K562 (cell line): ENCODE measurements at regions not wholly inside any gene's neighbourhood (a gene's known extent, or its start where the extent isn't known, plus 50 kb on each side); places are given as distances from the start of the nearest gene placed in this dataset.

Experiments used
- CBFA2T2 ChIP-seq: fragments of 450-650 bp; conservative IDR thresholded peaks from 2 replicates; pipeline ENCODE4 v1.6.1; 2017; ENCODE audit warnings: mild to moderate bottlenecking
- ETV1 ChIP-seq: fragments of 450-650 bp; conservative IDR thresholded peaks from 2 replicates; pipeline ENCODE4 v1.6.1; 2016; ENCODE audit warnings: missing genetic modification characterization, control low read depth, low read depth, missing compliant biosample characterization
- HNRNPH1 ChIP-seq: fragments of 200-400 bp; formaldehyde crosslinking; optimal IDR thresholded peaks from 2 replicates; pipeline ENCODE3; 2017; ENCODE audit warnings: low read depth, mild to moderate bottlenecking, low read length, moderate library complexity
- HSF4 ChIP-seq: fragments of 250-450 bp; sonication (Bioruptor Pico); IDR thresholded peaks from 2 replicates; pipeline ENCODE4 v2.1.2; 2022; ENCODE audit warnings: mild to moderate bottlenecking, moderate library complexity, borderline replicate concordance
- IRF2 ChIP-seq: sonication (generic); formaldehyde crosslinking; IDR thresholded peaks from 2 replicates; pipeline ENCODE4 v1.8.1; 2022; ENCODE audit warnings: mild to moderate bottlenecking, missing genetic modification reagents
- KLF16 ChIP-seq: IDR thresholded peaks from 2 replicates; pipeline ENCODE4 v1.6.1; 2016; ENCODE audit warnings: antibody characterized with exemption
- MEIS2 ChIP-seq: fragments of 450-650 bp; IDR thresholded peaks from 2 replicates; pipeline ENCODE4 v1.6.1; 2014; ENCODE audit warnings: mild to moderate bottlenecking; ENCODE audit not compliant: partially characterized antibody
- NR2C2 ChIP-seq, 2 experiments: fragments of 200-800 bp in 1 of 2; sonication (Bioruptor generic) in 1 of 2; sonication (generic) in 1 of 2; formaldehyde crosslinking in 1 of 2; IDR thresholded peaks; 2 replicates each; pipeline versions ENCODE4 v1.6.1 to v1.8.0; 2016 to 2022; ENCODE audit warnings: mild to moderate bottlenecking in 1 of 2, missing compliant biosample characterization in 1 of 2, missing genetic modification characterization in 1 of 2, missing genetic modification reagents in 1 of 2
- PRMT5 ChIP-seq: sonication (generic); formaldehyde crosslinking; IDR thresholded peaks from 2 replicates; pipeline ENCODE4 v1.5.0; 2020; ENCODE audit warnings: missing genetic modification reagents
- RB1 ChIP-seq: fragments of 450-650 bp; IDR thresholded peaks from 2 replicates; pipeline ENCODE4 v1.6.1; 2017; ENCODE audit warnings: low read depth, mild to moderate bottlenecking
- RBFOX2 ChIP-seq: fragments of 200-400 bp; formaldehyde crosslinking; IDR thresholded peaks from 2 replicates; pipeline ENCODE4 v1.6.1; 2017; ENCODE audit warnings: low read depth, mild to moderate bottlenecking, low read length, moderate library complexity
- SMAD2 ChIP-seq: fragments of 150-350 bp; IDR thresholded peaks from 2 replicates; pipeline ENCODE4 v1.6.1; 2014; ENCODE audit warnings: low read depth, mild to moderate bottlenecking, low read length
- SPI1 ChIP-seq: IDR thresholded peaks from 2 replicates; pipeline ENCODE4 v1.6.1; 2011; ENCODE audit warnings: low read depth, low read length, control low read depth, borderline replicate concordance
- TAF7 ChIP-seq: fragments of 450-650 bp; IDR thresholded peaks from 2 replicates; pipeline ENCODE4 v1.6.1; 2016; ENCODE audit warnings: missing genetic modification characterization, missing compliant biosample characterization
- TRIM24 ChIP-seq, 2 experiments: fragments of 450-650 bp; IDR thresholded peaks; 2 replicates each; pipeline ENCODE4 v1.6.1; 2016
- XRCC3 ChIP-seq: fragments of 450-650 bp; IDR thresholded peaks from 2 replicates; pipeline ENCODE4 v1.6.1; 2017; ENCODE audit warnings: mild to moderate bottlenecking, moderate library complexity
- XRCC5 ChIP-seq: fragments of 200-400 bp; formaldehyde crosslinking; IDR thresholded peaks from 2 replicates; pipeline ENCODE4 v1.6.1; 2017; ENCODE audit warnings: low read depth, mild to moderate bottlenecking, low read length
- YBX1 ChIP-seq: fragments of 450-650 bp; IDR thresholded peaks from 2 replicates; pipeline ENCODE4 v1.7.1; 2016; ENCODE audit warnings: mild to moderate bottlenecking
- ZBTB17 ChIP-seq: fragments of 450-650 bp; formaldehyde crosslinking; IDR thresholded peaks from 2 replicates; pipeline ENCODE4 v1.4.0; 2020; ENCODE audit warnings: mild to moderate bottlenecking
- ZKSCAN1 ChIP-seq: fragments of 150-350 bp; IDR thresholded peaks from 2 replicates; pipeline ENCODE4 v1.6.1; 2016; ENCODE audit warnings: low read depth, low read length
- ZNF324 ChIP-seq: fragments of 250-450 bp; sonication (Bioruptor Pico); IDR thresholded peaks from 2 replicates; pipeline ENCODE4 v1.4.0; 2020; ENCODE audit warnings: mild to moderate bottlenecking
- ZNF431 ChIP-seq: sonication (generic); formaldehyde crosslinking; IDR thresholded peaks from 2 replicates; pipeline ENCODE4 v1.8.0; 2022; ENCODE audit warnings: mild to moderate bottlenecking, missing genetic modification reagents
- ZNF76 ChIP-seq: fragments of 250-450 bp; sonication (Bioruptor Pico); IDR thresholded peaks from 2 replicates; pipeline ENCODE4 v1.4.0; 2020; ENCODE audit warnings: mild to moderate bottlenecking, moderate library complexity, borderline replicate concordance
- ZNF780A ChIP-seq: fragments of 250-450 bp; sonication (Bioruptor Pico); IDR thresholded peaks from 2 replicates; pipeline ENCODE4 v1.5.0; 2021; ENCODE audit warnings: mild to moderate bottlenecking
- TF ChIP-seq, protein P1 (sequence below): fragments of 450-650 bp; formaldehyde crosslinking; conservative IDR thresholded peaks from 2 replicates; pipeline ENCODE4 v1.4.0; 2022; ENCODE audit warnings: mild to moderate bottlenecking, missing genetic modification characterization
- TF ChIP-seq, protein P2 (sequence below): fragments of 450-650 bp; formaldehyde crosslinking; IDR thresholded peaks from 2 replicates; pipeline ENCODE4 v1.4.0; 2020; ENCODE audit warnings: mild to moderate bottlenecking
- TF ChIP-seq, protein P3 (sequence below): fragments of 450-650 bp; IDR thresholded peaks from 2 replicates; pipeline ENCODE4 v1.6.1; 2016
- TF ChIP-seq, protein P4 (sequence below): fragments of 250-450 bp; sonication (Bioruptor Pico); IDR thresholded peaks from 2 replicates; pipeline ENCODE4 v1.6.1; 2021; ENCODE audit warnings: mild to moderate bottlenecking

DNA sequence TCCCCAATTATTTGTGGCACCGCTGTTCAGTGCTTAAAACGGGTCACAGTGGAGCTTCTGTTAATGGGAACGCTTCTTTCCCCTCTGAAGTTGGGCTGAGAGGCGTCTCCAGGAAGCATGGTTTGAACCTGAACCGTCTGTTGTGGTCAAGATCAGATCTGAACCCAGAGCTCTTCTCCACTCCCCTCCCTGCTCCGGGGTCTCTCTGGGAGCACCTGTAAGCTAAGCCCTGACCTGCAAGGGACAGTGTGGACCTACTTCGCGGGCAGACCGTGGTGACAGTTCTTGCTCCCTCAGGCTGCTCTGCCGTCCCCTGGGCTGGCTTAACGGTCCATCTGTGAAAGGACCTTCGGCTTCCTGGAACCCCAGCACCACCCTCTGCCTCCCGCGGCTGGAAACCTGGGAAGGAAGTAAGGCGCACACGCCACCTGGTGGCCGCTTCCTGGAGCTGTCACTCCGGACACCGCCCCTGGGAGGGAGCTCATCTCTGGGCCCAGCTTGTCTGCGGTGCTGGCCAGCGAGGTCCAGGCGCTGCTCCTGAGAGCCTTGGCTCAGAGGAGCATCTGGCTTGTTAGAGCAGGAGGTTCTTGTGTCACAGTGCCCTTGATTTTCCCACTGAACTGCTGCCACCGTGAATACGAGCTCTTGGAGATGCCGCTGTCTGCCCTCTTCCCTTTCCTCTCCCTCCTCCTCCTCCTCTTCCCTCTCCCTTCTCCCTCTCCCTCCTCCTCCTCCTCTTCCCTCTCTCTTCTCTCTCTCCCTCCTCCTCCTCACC lies 518.5 kb upstream of the EEF2KMT start (continued):
- TF ChIP-seq, protein P1, sequence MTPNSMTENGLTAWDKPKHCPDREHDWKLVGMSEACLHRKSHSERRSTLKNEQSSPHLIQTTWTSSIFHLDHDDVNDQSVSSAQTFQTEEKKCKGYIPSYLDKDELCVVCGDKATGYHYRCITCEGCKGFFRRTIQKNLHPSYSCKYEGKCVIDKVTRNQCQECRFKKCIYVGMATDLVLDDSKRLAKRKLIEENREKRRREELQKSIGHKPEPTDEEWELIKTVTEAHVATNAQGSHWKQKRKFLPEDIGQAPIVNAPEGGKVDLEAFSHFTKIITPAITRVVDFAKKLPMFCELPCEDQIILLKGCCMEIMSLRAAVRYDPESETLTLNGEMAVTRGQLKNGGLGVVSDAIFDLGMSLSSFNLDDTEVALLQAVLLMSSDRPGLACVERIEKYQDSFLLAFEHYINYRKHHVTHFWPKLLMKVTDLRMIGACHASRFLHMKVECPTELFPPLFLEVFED = no peak
- TF ChIP-seq ZKSCAN1 (0 out of 2 replicates have a peak, but pooled peaks have one; percentile 27), TAF7 (tag) (no peak), PRMT5 (CRISPR knock-in tag) (no peak), ZNF76 (no peak), HNRNPH1 (no peak), ZNF324 (no peak), TRIM24 (IDR thresholded peaks at IDR 0.05) (no peak), XRCC3 (no peak), ZNF780A (CRISPR knock-in tag) (no peak), YBX1 (no peak), MEIS2 (peak; percentile 60), ETV1 (tag) (peak; percentile 34; the same call in 1 of the 2 replicates), IRF2 (CRISPR knock-in tag) (no peak), XRCC5 (peak; percentile 62; the same call in 1 of the 2 replicates), ZNF431 (CRISPR knock-in tag) (no peak), SMAD2 (no peak), NR2C2 (CRISPR knock-in tag; IDR thresholded peaks at IDR 0.05) (no peak), NR2C2 (tag; IDR thresholded peaks at IDR 0.05) (no peak), ZBTB17 (CRISPR knock-in tag) (no peak), RB1 (0 out of 2 replicates have a peak, but pooled peaks have one; percentile 44), HSF4 (CRISPR knock-in tag) (no peak), SPI1 (0 out of 2 replicates have a peak, but pooled peaks have one; percentile 38), KLF16 (0 out of 2 replicates have a peak, but pooled peaks have one; percentile 7), CBFA2T2 (no peak), RBFOX2 (peak; percentile 38; the same call in 1 of the 2 replicates)
- TF ChIP-seq, protein P2, sequence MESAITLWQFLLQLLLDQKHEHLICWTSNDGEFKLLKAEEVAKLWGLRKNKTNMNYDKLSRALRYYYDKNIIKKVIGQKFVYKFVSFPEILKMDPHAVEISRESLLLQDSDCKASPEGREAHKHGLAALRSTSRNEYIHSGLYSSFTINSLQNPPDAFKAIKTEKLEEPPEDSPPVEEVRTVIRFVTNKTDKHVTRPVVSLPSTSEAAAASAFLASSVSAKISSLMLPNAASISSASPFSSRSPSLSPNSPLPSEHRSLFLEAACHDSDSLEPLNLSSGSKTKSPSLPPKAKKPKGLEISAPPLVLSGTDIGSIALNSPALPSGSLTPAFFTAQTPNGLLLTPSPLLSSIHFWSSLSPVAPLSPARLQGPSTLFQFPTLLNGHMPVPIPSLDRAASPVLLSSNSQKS = no peak
- TF ChIP-seq, protein P3, sequence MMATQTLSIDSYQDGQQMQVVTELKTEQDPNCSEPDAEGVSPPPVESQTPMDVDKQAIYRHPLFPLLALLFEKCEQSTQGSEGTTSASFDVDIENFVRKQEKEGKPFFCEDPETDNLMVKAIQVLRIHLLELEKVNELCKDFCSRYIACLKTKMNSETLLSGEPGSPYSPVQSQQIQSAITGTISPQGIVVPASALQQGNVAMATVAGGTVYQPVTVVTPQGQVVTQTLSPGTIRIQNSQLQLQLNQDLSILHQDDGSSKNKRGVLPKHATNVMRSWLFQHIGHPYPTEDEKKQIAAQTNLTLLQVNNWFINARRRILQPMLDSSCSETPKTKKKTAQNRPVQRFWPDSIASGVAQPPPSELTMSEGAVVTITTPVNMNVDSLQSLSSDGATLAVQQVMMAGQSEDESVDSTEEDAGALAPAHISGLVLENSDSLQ = peak; percentile 81
- TF ChIP-seq, protein P4, sequence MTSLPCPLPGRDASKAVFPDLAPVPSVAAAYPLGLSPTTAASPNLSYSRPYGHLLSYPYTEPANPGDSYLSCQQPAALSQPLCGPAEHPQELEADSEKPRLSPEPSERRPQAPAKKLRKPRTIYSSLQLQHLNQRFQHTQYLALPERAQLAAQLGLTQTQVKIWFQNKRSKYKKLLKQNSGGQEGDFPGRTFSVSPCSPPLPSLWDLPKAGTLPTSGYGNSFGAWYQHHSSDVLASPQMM (CRISPR knock-in tag) = no peak
